Calu3 (cell line): ENCODE measurements at regions not wholly inside any gene's neighbourhood (a gene's known extent, or its start where the extent isn't known, plus 50 kb on each side); places are given as distances from the start of the nearest gene placed in this dataset.

Source experiments
- BruUV-seq: library from RNA; stranded (reverse); fragments of 400-500 nt; replicated peaks from 2 replicates; lab custom pipeline; 2021; lab: Mats Ljungman, UMichigan
- CTCF ChIA-PET: fragments of 300-600 bp; sonication (Branson Sonifier 250); formaldehyde crosslinking; loops from one replicate; lab custom pipeline; 2022; ENCODE audit warnings: antibody characterized with exemption; lab: Charles Lee
- DNase-seq: peaks from one replicate; pipeline ENCODE4 v3.0.0; 2022
- H3K27ac Mint-ChIP-seq: one replicate; pipeline ENCODE4 v1.8.0; 2022; ENCODE audit warnings: mixed read lengths; ENCODE audit not compliant: unreplicated experiment
- H3K27me3 Mint-ChIP-seq: one replicate; pipeline ENCODE4 v1.8.0; 2022; ENCODE audit warnings: mixed read lengths; ENCODE audit not compliant: unreplicated experiment
- H3K36me3 Mint-ChIP-seq: one replicate; pipeline ENCODE4 v1.8.0; 2022; ENCODE audit warnings: mild to moderate bottlenecking, moderate library complexity, mixed read lengths; ENCODE audit not compliant: insufficient read depth, unreplicated experiment
- H3K4me1 Mint-ChIP-seq: one replicate; pipeline ENCODE4 v1.8.0; 2022; ENCODE audit warnings: mild to moderate bottlenecking, low read depth, mixed read lengths; ENCODE audit not compliant: unreplicated experiment
- H3K4me3 Mint-ChIP-seq: one replicate; pipeline ENCODE4 v1.8.0; 2022; ENCODE audit warnings: mild to moderate bottlenecking, low read depth, moderate library complexity, mixed read lengths; ENCODE audit not compliant: unreplicated experiment
- H3K9me3 Mint-ChIP-seq: one replicate; pipeline ENCODE4 v1.8.0; 2022; ENCODE audit warnings: low read depth, mixed read lengths; ENCODE audit not compliant: unreplicated experiment
- CTCF ChIP-seq: fragments of 200-600 bp; IDR thresholded peaks from one replicate; pipeline ENCODE4 v1.8.0; 2022; ENCODE audit warnings: antibody characterized with exemption; ENCODE audit not compliant: unreplicated experiment
- intact Hi-C: fragments of 100-400 bp; cut with micrococcal nuclease; formaldehyde crosslinking; loops from one replicate; pipeline ENCODE4 v1.10.0; 2022; ENCODE audit not compliant: unreplicated experiment

GRCh38 chr6:139927236-139927635 is 552.8 kb upstream of the CITED2 start:
- BruUV-seq, result no TSS peak
- H3K36me3 Mint-ChIP-seq, result no peaks in the 10 kb centered on the region
- intact Hi-C loops, result no loop called here

GRCh38 chr6:139926711-139927110 is 552.3 kb upstream of the CITED2 start:
- H3K27me3 Mint-ChIP-seq, result no peaks in the 10 kb centered on the region
- no peaks in the 10 kb centered on the region for H3K36me3 Mint-ChIP-seq
- no peak overlapping the region for H3K27ac Mint-ChIP-seq
- no TSS peak for BruUV-seq
- H3K4me1 Mint-ChIP-seq, result no peaks in the 10 kb centered on the region
- H3K9me3 Mint-ChIP-seq, result no peaks in the 10 kb centered on the region
- H3K4me3 Mint-ChIP-seq, result no peak overlapping the region
- TF ChIP-seq CTCF, result no peak
- intact Hi-C loops, result no loop called here
- CTCF ChIA-PET, result no interaction called here
- DNase-seq, result no peak

More at GRCh38 chr6:139927236-139927635, 552.8 kb upstream of the CITED2 start:
- no peak overlapping the region for H3K4me3 Mint-ChIP-seq
- H3K27me3 Mint-ChIP-seq, result no peaks in the 10 kb centered on the region
- TF ChIP-seq CTCF, result no peak
- no peak overlapping the region for H3K27ac Mint-ChIP-seq
- no peaks in the 10 kb centered on the region for H3K9me3 Mint-ChIP-seq
- DNase-seq, result no peak
- CTCF ChIA-PET, result no interaction called here
- H3K4me1 Mint-ChIP-seq, result no peaks in the 10 kb centered on the region

- Mint-ChIP-seq H3K4me3 (no peak overlapping the region), H3K4me1 (no peaks in the 10 kb centered on the region), H3K27ac (no peak overlapping the region), H3K36me3 (no peaks in the 10 kb centered on the region), H3K27me3 (no peaks in the 10 kb centered on the region), H3K9me3 (no peaks in the 10 kb centered on the region)
- DNase-seq, result no peak
- no peak for TF ChIP-seq CTCF
- intact Hi-C loops, result no loop called here
- CTCF ChIA-PET, result no interaction called here
- BruUV-seq, result no TSS peak
Measured at GRCh38 chr6:139925894-139926641, 551.6 kb upstream of the CITED2 start.

- H3K9me3 Mint-ChIP-seq, result no peaks in the 10 kb centered on the region
- DNase-seq, result no peak
- CTCF ChIA-PET, result no interaction called here
Measured at GRCh38 chr6:139923964-139924475, 549.6 kb upstream of the CITED2 start.

More at GRCh38 chr6:139923964-139924475, 549.6 kb upstream of the CITED2 start:
- no peak overlapping the region for H3K4me3 Mint-ChIP-seq
- intact Hi-C loops, result no loop called here
- no peaks in the 10 kb centered on the region for H3K27me3 Mint-ChIP-seq
- no peak for TF ChIP-seq CTCF
- no TSS peak for BruUV-seq
- no peaks in the 10 kb centered on the region for H3K4me1 Mint-ChIP-seq
- no peak overlapping the region for H3K27ac Mint-ChIP-seq
- no peaks in the 10 kb centered on the region for H3K36me3 Mint-ChIP-seq
